C4-2B (cell line): ENCODE measurements at regions not wholly inside any gene's neighbourhood (a gene's known extent, or its start where the extent isn't known, plus 50 kb on each side); places are given as distances from the start of the nearest gene placed in this dataset.

ENCODE experiments used
- CTCF ChIP-seq: fragments of 450-650 bp; conservative IDR thresholded peaks from 2 replicates; pipeline ENCODE4 v1.5.1; 2017; ENCODE audit warnings: mild to moderate bottlenecking
- ZFX ChIP-seq: fragments of 450-650 bp; IDR thresholded peaks from 2 replicates; pipeline ENCODE4 v1.6.1; 2017

GRCh38 chr7:42687211-42688055 is 224.4 kb downstream of the C7orf25 start:
- TF ChIP-seq CTCF (no peak), ZFX (no peak)
